GM23248 (cell line): ENCODE measurements at regions not wholly inside any gene's neighbourhood (a gene's known extent, or its start where the extent isn't known, plus 50 kb on each side); places are given as distances from the start of the nearest gene placed in this dataset.

Source experiments
- DNase-seq: peaks from one replicate; pipeline ENCODE4 v3.0.0-alpha.2; 2015
- H2AFZ ChIP-seq: fragments of 200-600 bp; sonication (generic); 2 replicates; pipeline ENCODE4 v1.6.1; 2016; ENCODE audit warnings: antibody characterized with exemption
- H3F3A ChIP-seq: fragments of 200-600 bp; sonication (generic); 2 replicates; pipeline ENCODE4 v1.6.1; 2016; ENCODE audit warnings: mild to moderate bottlenecking, antibody characterized with exemption, mixed run types; ENCODE audit not compliant: insufficient read depth
- H3K27ac ChIP-seq: fragments of 200-600 bp; sonication (generic); 2 replicates; pipeline ENCODE4 v1.5.1; 2016; ENCODE audit warnings: mild to moderate bottlenecking
- H3K27me3 ChIP-seq: fragments of 200-600 bp; sonication (generic); replicated peaks from 2 replicates; pipeline ENCODE4 v1.6.1; 2016; ENCODE audit warnings: mild to moderate bottlenecking; ENCODE audit not compliant: insufficient read depth
- H3K36me3 ChIP-seq: fragments of 200-600 bp; sonication (generic); 2 replicates; pipeline ENCODE4 v1.6.1; 2016; ENCODE audit warnings: low read depth, mild to moderate bottlenecking
- H3K4me1 ChIP-seq: fragments of 200-600 bp; sonication (generic); 2 replicates; pipeline ENCODE4 v1.6.1; 2016; ENCODE audit warnings: mild to moderate bottlenecking; ENCODE audit not compliant: insufficient read depth
- H3K4me2 ChIP-seq: fragments of 200-600 bp; sonication (generic); one replicate; pipeline ENCODE4 v1.6.1; 2016; ENCODE audit warnings: mild to moderate bottlenecking; ENCODE audit not compliant: unreplicated experiment
- H3K4me3 ChIP-seq: fragments of 200-600 bp; sonication (generic); 2 replicates; pipeline ENCODE4 v1.5.1; 2016; ENCODE audit warnings: mild to moderate bottlenecking
- H3K79me2 ChIP-seq: fragments of 200-600 bp; sonication (generic); 2 replicates; pipeline ENCODE4 v1.6.1; 2016; ENCODE audit warnings: mild to moderate bottlenecking; ENCODE audit not compliant: insufficient read depth
- H3K9ac ChIP-seq: fragments of 200-600 bp; sonication (generic); 2 replicates; pipeline ENCODE4 v1.6.1; 2016; ENCODE audit warnings: mild to moderate bottlenecking
- H3K9me2 ChIP-seq: fragments of 200-600 bp; sonication (generic); 2 replicates; pipeline ENCODE4 v1.6.1; 2016; ENCODE audit warnings: mixed run types, mild to moderate bottlenecking, moderate library complexity; ENCODE audit not compliant: insufficient read depth
- H3K9me3 ChIP-seq: fragments of 200-600 bp; sonication (generic); one replicate; pipeline ENCODE4 v1.6.1; 2017; ENCODE audit warnings: low read depth
- H4K20me1 ChIP-seq: fragments of 200-600 bp; sonication (generic); 2 replicates; pipeline ENCODE4 v1.6.0; 2016; ENCODE audit not compliant: insufficient read depth
- EZH2 ChIP-seq: fragments of 200-600 bp; sonication (generic); IDR thresholded peaks from 2 replicates; pipeline ENCODE4 v1.6.1; 2018; ENCODE audit warnings: antibody characterized with exemption, mild to moderate bottlenecking; ENCODE audit not compliant: insufficient read depth, poor library complexity, severe bottlenecking
- EZH2phosphoT487 ChIP-seq: fragments of 200-600 bp; sonication (generic); IDR thresholded peaks from 2 replicates; pipeline ENCODE4 v1.6.1; 2018; ENCODE audit warnings: antibody characterized with exemption, moderate library complexity, mild to moderate bottlenecking, low read depth; ENCODE audit not compliant: insufficient read depth
- WGBS, 2 experiments: methylation state at CpG; one replicate each; pipeline ENCODE4 v1.1.6; 2015 to 2017; ENCODE audit warnings: low lambda C conversion rate in 2 of 2, low coverage in 1 of 2; ENCODE audit errors: missing lambda C conversion rate in 2 of 2; 5-methylcytosine and 5-hydroxymethylcytosine counted together
- in situ Hi-C: fragments of 300-500 bp; cut with MboI; formaldehyde crosslinking; loops from 2 replicates; pipeline ENCODE4 v1.15.0; 2020

GRCh38 chr9:80644044-80644443 lies 1045.3 kb downstream of the TLE1 start:
- H3K27ac ChIP-seq = no peak overlapping the region
- H3K4me3 ChIP-seq = no peak overlapping the region
- H4K20me1 ChIP-seq = no peaks in the 10 kb centered on the region
- no peaks in the 10 kb centered on the region for H3F3A ChIP-seq
- WGBS, 2 experiments = 33 to 40% methylated on average over 3 of the region's 3 CpGs
- H3K27me3 ChIP-seq = no peaks in the 10 kb centered on the region
- no peak overlapping the region for H3K9ac ChIP-seq
- no peak for DNase-seq
- no peak overlapping the region for H3K4me2 ChIP-seq
- no peak overlapping the region for H2AFZ ChIP-seq
- no peak for TF ChIP-seq EZH2
- no peak for TF ChIP-seq EZH2phosphoT487
- H3K79me2 ChIP-seq = no peaks in the 10 kb centered on the region
- in situ Hi-C loops = no loop called here
- no peaks in the 10 kb centered on the region for H3K9me3 ChIP-seq
- no peaks in the 10 kb centered on the region for H3K9me2 ChIP-seq
- H3K36me3 ChIP-seq = no peaks in the 10 kb centered on the region
- no peaks in the 10 kb centered on the region for H3K4me1 ChIP-seq

GRCh38 chr9:80635065-80635464 lies 1054.3 kb downstream of the TLE1 start:
- Histone ChIP-seq H3K4me2 (no peak overlapping the region), H3K9me3 (no peaks in the 10 kb centered on the region), H2AFZ (no peak overlapping the region), H3K4me1 (no peaks in the 10 kb centered on the region), H3F3A (no peaks in the 10 kb centered on the region), H3K4me3 (no peak overlapping the region), H3K27me3 (no peaks in the 10 kb centered on the region), H3K79me2 (no peaks in the 10 kb centered on the region), H3K27ac (no peak overlapping the region), H3K9ac (no peak overlapping the region), H3K36me3 (no peaks in the 10 kb centered on the region), H3K9me2 (no peaks in the 10 kb centered on the region), H4K20me1 (no peaks in the 10 kb centered on the region)
- 11% methylated on average over 1 of the region's 1 CpG for WGBS, 2 experiments
- DNase-seq = no peak
- no peak for TF ChIP-seq EZH2
- in situ Hi-C loops = no loop called here

- Histone ChIP-seq H3K4me3 (no peak overlapping the region), H3K27me3 (no peaks in the 10 kb centered on the region), H3F3A (no peaks in the 10 kb centered on the region), H3K36me3 (no peaks in the 10 kb centered on the region), H3K4me1 (no peaks in the 10 kb centered on the region), H2AFZ (no peak overlapping the region), H3K9ac (no peak overlapping the region), H3K9me2 (no peaks in the 10 kb centered on the region), H3K27ac (no peak overlapping the region), H3K4me2 (no peak overlapping the region), H3K79me2 (no peaks in the 10 kb centered on the region), H4K20me1 (no peaks in the 10 kb centered on the region), H3K9me3 (no peaks in the 10 kb centered on the region)
- in situ Hi-C loops = no loop called here
- no peak for DNase-seq
- TF ChIP-seq EZH2phosphoT487 = no peak
- no peak for TF ChIP-seq EZH2
Observed at GRCh38 chr9:80632041-80632440, 1057.3 kb downstream of the TLE1 start.

GRCh38 chr9:80622508-80622907 lies 1050.7 kb downstream of the TLE4 start:
- H3K27ac ChIP-seq = no peak overlapping the region
- WGBS, 2 experiments = 8 to 11% methylated on average over 1 of the region's 1 CpG

GRCh38 chr9:80619356-80619755 lies 1047.6 kb downstream of the TLE4 start:
- H3K79me2 ChIP-seq = no peaks in the 10 kb centered on the region
- H3K4me2 ChIP-seq = no peak overlapping the region
- no peaks in the 10 kb centered on the region for H3K4me1 ChIP-seq
- in situ Hi-C loops = no loop called here
- H2AFZ ChIP-seq = no peak overlapping the region
- WGBS, 2 experiments = 39 to 45% methylated on average over 3 of the region's 3 CpGs
- no peaks in the 10 kb centered on the region for H3K36me3 ChIP-seq
- H3K9ac ChIP-seq = no peak overlapping the region
- no peaks in the 10 kb centered on the region for H3F3A ChIP-seq
- H3K4me3 ChIP-seq = no peak overlapping the region
- no peaks in the 10 kb centered on the region for H3K9me3 ChIP-seq
- H3K27ac ChIP-seq = no peak overlapping the region
- no peaks in the 10 kb centered on the region for H4K20me1 ChIP-seq
- H3K9me2 ChIP-seq = no peaks in the 10 kb centered on the region
- H3K27me3 ChIP-seq = no peaks in the 10 kb centered on the region
- DNase-seq = no peak
- TF ChIP-seq EZH2phosphoT487 (no peak), EZH2 (no peak)

More at GRCh38 chr9:80622508-80622907, 1050.7 kb downstream of the TLE4 start:
- Histone ChIP-seq H3K79me2 (no peaks in the 10 kb centered on the region), H3K9me3 (no peaks in the 10 kb centered on the region), H3K4me2 (no peak overlapping the region), H3K4me1 (no peaks in the 10 kb centered on the region), H3K4me3 (no peak overlapping the region), H3K27me3 (no peaks in the 10 kb centered on the region), H3K36me3 (no peaks in the 10 kb centered on the region), H2AFZ (no peak overlapping the region), H3F3A (no peaks in the 10 kb centered on the region), H4K20me1 (no peaks in the 10 kb centered on the region), H3K9ac (no peak overlapping the region), H3K9me2 (no peaks in the 10 kb centered on the region)
- TF ChIP-seq EZH2 (no peak), EZH2phosphoT487 (no peak)
- in situ Hi-C loops = no loop called here
- DNase-seq = no peak
